PFSK-1 (cell line): ENCODE measurements at regions not wholly inside any gene's neighbourhood (a gene's known extent, or its start where the extent isn't known, plus 50 kb on each side); places are given as distances from the start of the nearest gene placed in this dataset.

Experiments used
- FOXP2 ChIP-seq: optimal IDR thresholded peaks from 2 replicates; pipeline ENCODE3; 2011; ENCODE audit warnings: borderline replicate concordance, control low read depth, inconsistent platforms; ENCODE audit not compliant: insufficient read depth; ENCODE audit errors: extremely low read length, extremely low read depth
- POLR2AphosphoS5 ChIP-seq: IDR thresholded peaks from 2 replicates; pipeline ENCODE4 v1.6.1; 2012; ENCODE audit warnings: low read depth, mild to moderate bottlenecking, control low read depth, low read length, moderate library complexity
- REST ChIP-seq, 2 experiments: IDR thresholded peaks; 2 replicates each; pipeline versions ENCODE4 v1.6.1 to v1.8.0; 2011 to 2012; ENCODE audit warnings: low read depth in 2 of 2, low read length in 2 of 2, control low read depth in 1 of 2, inconsistent platforms in 1 of 2, mild to moderate bottlenecking in 1 of 2, moderate library complexity in 1 of 2; ENCODE audit not compliant: insufficient read depth in 1 of 2
- SIN3A ChIP-seq: IDR thresholded peaks from 2 replicates; pipeline ENCODE4 v1.6.1; 2012; ENCODE audit warnings: mild to moderate bottlenecking, low read length, moderate library complexity, borderline replicate concordance; ENCODE audit not compliant: insufficient read depth
- TAF1 ChIP-seq: IDR thresholded peaks from 2 replicates; pipeline ENCODE4 v1.6.1; 2012; ENCODE audit warnings: low read length, control low read depth, borderline replicate concordance; ENCODE audit not compliant: insufficient read depth

DNA sequence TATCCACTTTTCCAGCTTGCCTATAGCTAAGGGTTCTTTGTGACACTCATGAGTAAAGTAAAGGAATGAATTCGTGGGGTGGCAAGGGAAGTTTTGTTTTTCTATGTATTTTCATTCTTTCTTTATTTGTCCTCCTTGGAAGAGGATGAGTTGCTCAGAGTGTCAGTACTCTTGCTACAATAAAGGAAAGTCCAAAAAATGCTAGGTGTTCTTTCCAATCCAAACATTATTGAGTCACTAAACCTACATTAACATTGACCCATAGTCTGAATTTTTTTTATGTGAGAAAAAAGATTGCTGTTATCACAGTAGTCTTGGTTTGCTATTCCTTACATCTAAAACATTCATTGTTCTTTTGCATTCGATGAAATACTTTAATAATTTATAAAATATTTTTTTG is 959.9 kb upstream of the ADGRL4 start:
- TF ChIP-seq SIN3A, result no peak
- TF ChIP-seq REST (IDR thresholded peaks at IDR 0.05; ENCODE audit: insufficient read depth in 1 of 2, low read depth in 2 of 2, low read length in 2 of 2), result no peak
- TF ChIP-seq FOXP2, result no peak
- TF ChIP-seq TAF1, result no peak
- TF ChIP-seq POLR2AphosphoS5, result no peak

GRCh38 chr1:79959635-79960034 is 953.1 kb upstream of the ADGRL4 start:
- no peak for TF ChIP-seq REST (IDR thresholded peaks at IDR 0.05; ENCODE audit: insufficient read depth in 1 of 2, low read depth in 2 of 2, low read length in 2 of 2)
- TF ChIP-seq FOXP2, result no peak
- no peak for TF ChIP-seq TAF1
- no peak for TF ChIP-seq SIN3A
- no peak for TF ChIP-seq POLR2AphosphoS5

DNA sequence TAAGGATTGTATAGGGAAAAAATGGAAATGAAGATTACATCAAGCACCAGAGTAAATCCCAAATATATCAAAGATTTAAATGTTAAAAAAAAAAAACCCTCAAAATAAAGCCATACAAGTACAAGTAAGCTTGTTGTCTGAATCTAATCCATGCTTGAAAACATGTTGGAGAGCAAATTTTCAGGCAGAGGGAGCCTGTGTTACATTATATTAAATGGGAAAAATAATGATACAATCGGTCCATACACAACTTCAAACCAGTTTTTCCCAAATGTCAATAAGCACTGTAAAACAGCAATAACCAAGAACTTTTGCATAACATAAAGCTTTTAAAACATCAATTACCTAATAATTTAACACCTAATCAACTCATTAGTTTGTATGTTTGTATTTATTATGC is 949.4 kb upstream of the ADGRL4 start:
- TF ChIP-seq TAF1 (no peak), POLR2AphosphoS5 (no peak), REST (IDR thresholded peaks at IDR 0.05; ENCODE audit: insufficient read depth in 1 of 2, low read depth in 2 of 2, low read length in 2 of 2) (no peak), FOXP2 (no peak), SIN3A (no peak)

DNA sequence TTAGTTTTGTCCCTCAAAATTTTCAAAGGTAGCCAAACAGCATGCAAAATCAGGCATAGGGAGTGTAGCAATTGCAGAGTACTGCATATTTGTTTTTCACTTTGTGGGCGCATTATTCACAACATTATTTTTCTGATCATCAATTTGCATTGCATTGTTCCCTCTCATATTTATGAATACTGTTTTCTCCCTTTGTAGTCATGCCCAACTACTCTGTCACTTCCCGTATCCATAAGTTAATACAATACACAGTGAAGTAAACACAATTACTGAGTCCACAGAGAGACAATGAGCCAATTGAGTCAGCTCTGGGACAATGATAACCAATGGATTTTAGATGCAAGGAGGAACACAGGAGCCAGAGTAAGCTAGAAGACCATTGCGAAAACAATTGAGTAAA is 944.0 kb upstream of the ADGRL4 start:
- TF ChIP-seq POLR2AphosphoS5 (no peak), REST (IDR thresholded peaks at IDR 0.05; ENCODE audit: insufficient read depth in 1 of 2, low read depth in 2 of 2, low read length in 2 of 2) (no peak), SIN3A (no peak), TAF1 (no peak), FOXP2 (no peak)

DNA sequence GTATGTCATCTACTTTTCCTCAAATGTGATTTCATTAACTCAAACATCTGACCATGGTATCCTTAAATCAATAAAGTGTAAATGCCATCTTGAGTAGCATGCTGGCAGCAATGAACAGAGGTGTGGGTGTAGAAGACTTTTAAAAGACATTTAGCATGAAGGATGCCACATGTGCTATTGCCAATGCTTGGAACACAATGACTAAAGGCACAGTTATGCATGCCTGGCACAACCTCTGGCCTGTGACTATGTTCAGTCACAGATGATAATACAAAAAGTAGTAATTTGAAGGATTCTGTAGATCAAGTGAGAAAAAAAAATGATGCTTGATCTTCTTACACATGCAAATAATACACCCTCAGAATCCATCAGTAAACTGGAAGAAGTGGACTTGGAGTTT is 938.9 kb upstream of the ADGRL4 start:
- no peak for TF ChIP-seq REST (IDR thresholded peaks at IDR 0.05; ENCODE audit: insufficient read depth in 1 of 2, low read depth in 2 of 2, low read length in 2 of 2)
- no peak for TF ChIP-seq FOXP2
- TF ChIP-seq POLR2AphosphoS5, result no peak
- no peak for TF ChIP-seq TAF1
- no peak for TF ChIP-seq SIN3A
